Mesothelial cell of epicardium (in vitro differentiated cells): ENCODE measurements at regions not wholly inside any gene's neighbourhood (a gene's known extent, or its start where the extent isn't known, plus 50 kb on each side); places are given as distances from the start of the nearest gene placed in this dataset.

Experiments used
- DNase-seq, 2 experiments: peaks; one replicate each; pipeline ENCODE4 v3.0.0; 2021; ENCODE audit warnings: low spot score in 2 of 2; ENCODE audit not compliant: unreplicated experiment in 2 of 2
- H3K27ac Mint-ChIP-seq: 2 replicates; pipeline ENCODE4 v1.8.0; 2021; ENCODE audit warnings: mixed read lengths
- H3K27me3 Mint-ChIP-seq: 2 replicates; pipeline ENCODE4 v1.8.0; 2021; ENCODE audit warnings: low read depth, mixed read lengths
- H3K36me3 Mint-ChIP-seq: 2 replicates; pipeline ENCODE4 v1.8.0; 2021; ENCODE audit warnings: mixed read lengths
- H3K4me1 Mint-ChIP-seq: 2 replicates; pipeline ENCODE4 v1.8.0; 2021; ENCODE audit warnings: mixed read lengths
- H3K4me3 Mint-ChIP-seq: 2 replicates; pipeline ENCODE4 v1.8.0; 2021; ENCODE audit warnings: mild to moderate bottlenecking, moderate library complexity, mixed read lengths
- H3K9me3 Mint-ChIP-seq: 2 replicates; pipeline ENCODE4 v1.8.0; 2021; ENCODE audit warnings: mixed read lengths
- TF ChIP-seq, protein P1 (sequence below): fragments of 200-600 bp; sonication (generic); IDR thresholded peaks from one replicate; pipeline ENCODE4 v1.5.0; 2021; ENCODE audit warnings: antibody characterized with exemption; ENCODE audit not compliant: unreplicated experiment

DNA sequence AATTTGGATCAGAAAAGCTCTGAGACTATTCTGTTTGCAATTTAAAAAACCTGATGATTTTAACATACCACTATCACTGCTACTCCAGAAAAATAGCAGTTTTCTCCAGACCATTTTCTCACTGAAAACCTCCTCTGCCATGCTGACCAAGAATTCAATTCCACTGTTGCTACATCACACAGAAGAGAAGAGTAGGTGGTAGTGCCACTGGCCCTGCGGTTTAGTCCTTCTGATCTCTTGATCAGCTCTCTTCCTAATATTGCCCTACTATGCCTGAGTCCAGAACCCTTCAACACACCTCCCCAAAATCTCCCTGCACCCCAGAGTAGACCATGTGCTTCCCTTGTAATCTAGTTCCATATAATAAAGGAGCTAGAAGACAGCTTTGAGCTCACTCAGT is 55.8 kb upstream of the HS3ST1 start:
- Mint-ChIP-seq H3K9me3 (peaks cover under 1% of the 10 kb centered on the region), H3K36me3 (no peaks in the 10 kb centered on the region), H3K4me1 (peaks cover 24% of the 10 kb centered on the region), H3K27ac (no peak overlapping the region), H3K4me3 (no peak overlapping the region), H3K27me3 (peaks cover 3% of the 10 kb centered on the region)
- TF ChIP-seq, protein P1, sequence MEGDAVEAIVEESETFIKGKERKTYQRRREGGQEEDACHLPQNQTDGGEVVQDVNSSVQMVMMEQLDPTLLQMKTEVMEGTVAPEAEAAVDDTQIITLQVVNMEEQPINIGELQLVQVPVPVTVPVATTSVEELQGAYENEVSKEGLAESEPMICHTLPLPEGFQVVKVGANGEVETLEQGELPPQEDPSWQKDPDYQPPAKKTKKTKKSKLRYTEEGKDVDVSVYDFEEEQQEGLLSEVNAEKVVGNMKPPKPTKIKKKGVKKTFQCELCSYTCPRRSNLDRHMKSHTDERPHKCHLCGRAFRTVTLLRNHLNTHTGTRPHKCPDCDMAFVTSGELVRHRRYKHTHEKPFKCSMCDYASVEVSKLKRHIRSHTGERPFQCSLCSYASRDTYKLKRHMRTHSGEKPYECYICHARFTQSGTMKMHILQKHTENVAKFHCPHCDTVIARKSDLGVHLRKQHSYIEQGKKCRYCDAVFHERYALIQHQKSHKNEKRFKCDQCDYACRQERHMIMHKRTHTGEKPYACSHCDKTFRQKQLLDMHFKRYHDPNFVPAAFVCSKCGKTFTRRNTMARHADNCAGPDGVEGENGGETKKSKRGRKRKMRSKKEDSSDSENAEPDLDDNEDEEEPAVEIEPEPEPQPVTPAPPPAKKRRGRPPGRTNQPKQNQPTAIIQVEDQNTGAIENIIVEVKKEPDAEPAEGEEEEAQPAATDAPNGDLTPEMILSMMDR = no peak
- no peak for DNase-seq

DNA sequence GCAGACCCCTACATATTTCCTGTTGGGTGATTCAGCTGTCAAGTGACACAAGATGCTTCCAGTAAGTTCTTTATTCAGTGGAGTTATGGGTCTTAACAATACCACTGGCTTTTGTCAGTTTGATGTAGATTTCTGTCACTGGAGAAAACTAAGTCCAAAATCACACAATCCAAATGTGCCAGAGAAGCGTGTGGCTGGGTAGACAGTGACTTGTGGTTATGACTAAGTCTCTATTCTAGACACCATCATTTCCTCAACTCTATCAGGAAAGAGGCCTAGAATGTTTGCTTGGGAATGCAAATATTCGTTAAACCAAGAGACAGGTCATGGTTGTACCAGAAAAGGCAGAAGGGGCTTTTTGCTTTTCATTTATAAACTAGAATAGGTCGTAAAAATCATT is 54.4 kb upstream of the HS3ST1 start:
- H3K27ac Mint-ChIP-seq = no peak overlapping the region
- no peak for DNase-seq
- TF ChIP-seq, protein P1 = no peak
- H3K36me3 Mint-ChIP-seq = no peaks in the 10 kb centered on the region
- H3K4me1 Mint-ChIP-seq = peaks cover 11% of the 10 kb centered on the region
- peaks cover 3% of the 10 kb centered on the region for H3K27me3 Mint-ChIP-seq
- H3K9me3 Mint-ChIP-seq = peaks cover 5% of the 10 kb centered on the region
- no peak overlapping the region for H3K4me3 Mint-ChIP-seq

DNA sequence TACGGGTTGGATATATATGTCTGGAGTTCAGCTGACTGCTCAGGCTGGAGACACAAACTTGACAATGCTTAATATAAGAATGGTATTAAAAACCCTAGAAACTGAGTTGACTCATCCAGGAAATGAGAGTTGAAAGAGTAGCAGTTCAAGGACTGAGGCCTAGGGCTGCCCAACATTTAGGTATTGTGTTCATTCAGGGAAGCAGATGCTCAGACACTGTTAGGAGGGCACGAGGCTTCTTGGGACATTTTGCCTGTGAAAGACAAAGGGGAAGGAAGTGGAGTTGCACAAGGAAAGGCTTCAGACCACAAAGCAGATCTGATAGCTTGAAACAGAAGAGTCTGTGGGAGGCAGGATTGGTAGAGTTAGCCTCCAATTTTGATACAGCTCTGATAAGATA is 52.0 kb upstream of the HS3ST1 start:
- H3K4me3 Mint-ChIP-seq = no peak overlapping the region
- TF ChIP-seq, protein P1 = no peak
- H3K27ac Mint-ChIP-seq = no peak overlapping the region
- peaks cover 3% of the 10 kb centered on the region for H3K27me3 Mint-ChIP-seq
- DNase-seq = no peak
- no peaks in the 10 kb centered on the region for H3K36me3 Mint-ChIP-seq
- H3K4me1 Mint-ChIP-seq = no peaks in the 10 kb centered on the region
- peaks cover 7% of the 10 kb centered on the region for H3K9me3 Mint-ChIP-seq
